GM21737 (cell line): ENCODE measurements at regions not wholly inside any gene's neighbourhood (a gene's known extent, or its start where the extent isn't known, plus 50 kb on each side); places are given as distances from the start of the nearest gene placed in this dataset.

ENCODE experiments used
- ATAC-seq: cut with Tn5 transposase; IDR thresholded peaks from one replicate; pipeline ENCODE4 v1.9.1; 2021; ENCODE audit warnings: mild to moderate bottlenecking, moderate library complexity; ENCODE audit not compliant: unreplicated experiment

GRCh38 chr2:111702119-111702803, 181.7 kb downstream of the ANAPC1 start:
- no peak for ATAC-seq

GRCh38 chr2:111702804-111703196, 181.2 kb downstream of the ANAPC1 start:
- no peak for ATAC-seq

GRCh38 chr2:111703759-111704158, 180.2 kb downstream of the ANAPC1 start:
- ATAC-seq: no peak

GRCh38 chr2:111704246-111704645, 179.7 kb downstream of the ANAPC1 start:
- no peak for ATAC-seq

GRCh38 chr2:111705239-111705638, 178.8 kb downstream of the ANAPC1 start:
- peak; percentile 21 for ATAC-seq

GRCh38 chr2:111705711-111706336, 178.2 kb downstream of the ANAPC1 start:
- ATAC-seq: peak; percentile 90

- no peak for ATAC-seq
These were observed 177.5 kb downstream of the ANAPC1 start for GRCh38 chr2:111706481-111707001.

GRCh38 chr2:111707700-111708099, 176.3 kb downstream of the ANAPC1 start:
- no peak for ATAC-seq

GRCh38 chr2:111708476-111709180, 175.4 kb downstream of the ANAPC1 start:
- ATAC-seq: no peak

GRCh38 chr2:111709321-111709720, 174.7 kb downstream of the ANAPC1 start:
- no peak for ATAC-seq

GRCh38 chr2:111710085-111710484, 173.9 kb downstream of the ANAPC1 start:
- ATAC-seq: no peak

- no peak for ATAC-seq
These were observed 173.4 kb downstream of the ANAPC1 start for GRCh38 chr2:111710613-111711012.

GRCh38 chr2:111711270-111711669, 172.7 kb downstream of the ANAPC1 start:
- no peak for ATAC-seq

- no peak for ATAC-seq
These were observed 171.6 kb downstream of the ANAPC1 start for GRCh38 chr2:111712361-111712760.

- ATAC-seq: no peak
These were observed 171.0 kb downstream of the ANAPC1 start for GRCh38 chr2:111712940-111713515.

GRCh38 chr2:111715987-111716904, 167.7 kb downstream of the ANAPC1 start:
- no peak for ATAC-seq

GRCh38 chr2:111716905-111717775, 166.9 kb downstream of the ANAPC1 start:
- no peak for ATAC-seq
